Aorta (tissue), 5 donors: ENCODE measurements at regions not wholly inside any gene's neighbourhood (a gene's known extent, or its start where the extent isn't known, plus 50 kb on each side); places are given as distances from the start of the nearest gene placed in this dataset.

Experiments
- ATAC-seq: fragments of 200-7000 bp; cut with Tn5 transposase; one replicate; pipeline ENCODE4 v1.9.1; 2022; ENCODE audit warnings: moderate library complexity; ENCODE audit not compliant: low FRiP score
- DNase-seq, 2 donors: peaks; one replicate each; pipeline ENCODE4 v3.0.0-alpha.2; 2020
- H3K27ac ChIP-seq, 2 donors: one replicate each; pipeline ENCODE4 v1.5.1; 2013; ENCODE audit warnings: low read length in 2 of 2, mild to moderate bottlenecking in 2 of 2, moderate library complexity in 2 of 2, control low read depth in 1 of 2, inconsistent platforms in 1 of 2, low read depth in 1 of 2
- H3K27me3 ChIP-seq, 2 donors: one replicate each; pipeline ENCODE4 v1.6.1; 2013; ENCODE audit warnings: control low read depth in 1 of 2, low read length in 1 of 2, mild to moderate bottlenecking in 1 of 2, moderate library complexity in 1 of 2; ENCODE audit not compliant: insufficient read depth in 2 of 2, control insufficient read depth in 1 of 2
- H3K36me3 ChIP-seq, 2 donors: one replicate each; pipeline ENCODE4 v1.6.1; 2013; ENCODE audit warnings: control low read depth in 1 of 2, low read length in 1 of 2, mild to moderate bottlenecking in 1 of 2; ENCODE audit not compliant: insufficient read depth in 2 of 2, control insufficient read depth in 1 of 2
- H3K4me1 ChIP-seq, 2 donors: one replicate each; pipeline ENCODE4 v1.6.1; 2013; ENCODE audit warnings: low read length in 2 of 2, control low read depth in 1 of 2, mild to moderate bottlenecking in 1 of 2, moderate library complexity in 1 of 2; ENCODE audit not compliant: insufficient read depth in 2 of 2, control insufficient read depth in 1 of 2
- H3K4me3 ChIP-seq, 2 donors: one replicate each; pipeline ENCODE4 v1.5.1; 2013; ENCODE audit warnings: low read length in 2 of 2, control low read depth in 1 of 2, mild to moderate bottlenecking in 1 of 2
- H3K9me3 ChIP-seq: one replicate; pipeline ENCODE4 v1.6.1; 2013; ENCODE audit warnings: mild to moderate bottlenecking, low read length; ENCODE audit not compliant: control insufficient read depth
- WGBS, 2 donors: extraction: QIAGEN DNeasy Blood & Tissue Kit; methylation state at CpG; one replicate each; pipeline ENCODE4 v1.1.7; 2013; 5-methylcytosine and 5-hydroxymethylcytosine counted together
- intact Hi-C, 2 donors: fragments of 100-400 bp; cut with DNase I; formaldehyde crosslinking; loops; one replicate each; pipeline versions ENCODE4 v1.14.2 to v1.15.0; 2022
- donor health status: healthy with polysubstance abuse.
- donor health status: Bipolar disorder and iron deficiency.
- donor health status: DM: no; HTN: no; CAD: no.
- donor health status: DM: no; HTN: no; CAD: no.
- donor health status: DM: yes; HTN: yes; CAD: no.

DNA sequence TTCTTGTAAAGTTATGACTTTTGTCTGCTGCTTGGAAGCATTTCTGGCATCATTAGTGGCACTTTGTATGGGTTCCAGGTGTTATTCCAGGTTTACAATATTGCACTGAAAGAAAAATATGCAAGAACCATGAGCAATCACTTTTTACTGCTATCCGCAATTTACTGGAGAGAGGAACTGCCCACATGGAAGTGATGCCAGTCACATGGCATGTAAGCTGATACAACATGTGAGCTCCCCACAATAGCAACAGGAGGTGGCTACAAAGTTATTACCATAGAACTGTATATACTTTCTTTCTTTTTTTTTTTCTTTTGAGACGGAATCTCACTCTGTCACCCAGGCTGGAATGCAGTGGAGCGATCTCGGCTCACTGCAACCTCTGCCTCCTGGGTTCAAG, 1012.1 kb downstream of the BCL11B start:
- no peak for ATAC-seq
- Histone ChIP-seq H3K4me3 (no peak overlapping the region), H3K27me3 (no peaks in the 10 kb centered on the region), H3K9me3 (peaks cover 2% of the 10 kb centered on the region), H3K36me3 (no peaks in the 10 kb centered on the region), H3K27ac (no peak overlapping the region), H3K4me1 (no peaks in the 10 kb centered on the region)
- no peak for DNase-seq
- intact Hi-C loops, result no loop called here
- WGBS, 2 donors, result 39 to 47% methylated on average over 4 of the region's 4 CpGs

DNA sequence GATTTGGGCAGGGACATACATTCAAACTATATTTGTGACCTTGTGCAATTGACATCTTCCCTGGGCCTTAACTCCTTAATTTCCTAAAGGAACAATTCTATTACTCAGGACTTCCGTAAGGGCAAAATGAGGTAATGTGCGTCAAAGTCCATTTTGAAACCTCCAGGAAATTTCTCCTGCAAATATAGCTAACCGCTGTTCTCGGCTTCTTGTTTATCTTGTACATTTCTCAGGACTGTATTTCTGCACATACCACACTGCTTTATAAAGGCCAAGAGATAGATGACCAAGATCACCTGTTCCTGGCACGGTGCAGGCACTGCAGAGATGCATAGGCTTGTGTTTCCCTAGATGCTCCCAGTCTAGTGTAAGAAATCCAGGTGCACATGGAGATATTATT, 1009.4 kb downstream of the BCL11B start:
- DNase-seq, result no peak
- Histone ChIP-seq H3K27me3 (no peaks in the 10 kb centered on the region), H3K4me3 (no peak overlapping the region), H3K4me1 (no peaks in the 10 kb centered on the region), H3K9me3 (peaks cover 2% of the 10 kb centered on the region), H3K36me3 (no peaks in the 10 kb centered on the region), H3K27ac (no peak overlapping the region)
- ATAC-seq, result no peak
- intact Hi-C loops, result no loop called here
- WGBS, 2 donors, result 82 to 85% methylated on average over 5 of the region's 5 CpGs

DNA sequence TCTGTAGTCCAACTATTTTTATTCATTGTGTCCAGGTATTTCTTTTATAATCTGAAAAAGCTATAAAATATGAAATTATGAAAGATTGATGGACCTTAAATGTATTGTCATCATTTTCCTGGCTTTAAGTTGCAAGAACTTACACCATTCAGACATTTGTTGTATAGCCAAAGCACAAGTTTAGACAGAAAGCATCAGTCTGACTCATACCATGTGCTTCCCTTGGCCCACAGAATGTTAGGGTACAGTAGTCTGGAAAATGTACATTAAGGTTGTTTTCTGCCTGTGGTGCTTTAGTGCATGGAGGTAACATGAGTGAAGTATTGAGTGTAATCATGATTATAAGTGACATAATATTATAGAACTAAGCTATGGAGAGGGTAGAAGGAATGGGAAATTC, 1002.5 kb downstream of the BCL11B start:
- Histone ChIP-seq H3K27ac (no peak overlapping the region), H3K4me1 (no peaks in the 10 kb centered on the region), H3K27me3 (no peaks in the 10 kb centered on the region), H3K36me3 (no peaks in the 10 kb centered on the region), H3K4me3 (no peak overlapping the region), H3K9me3 (no peaks in the 10 kb centered on the region)
- no peak for ATAC-seq
- intact Hi-C loops, result no loop called here
- no peak for DNase-seq

GRCh38 chr14:98270201-98270600, 1001.8 kb downstream of the BCL11B start:
- no peaks in the 10 kb centered on the region for H3K36me3 ChIP-seq
- no peak overlapping the region for H3K4me3 ChIP-seq
- H3K4me1 ChIP-seq, result no peaks in the 10 kb centered on the region
- H3K27me3 ChIP-seq, result no peaks in the 10 kb centered on the region
- H3K9me3 ChIP-seq, result no peaks in the 10 kb centered on the region
- no peak overlapping the region for H3K27ac ChIP-seq
- no peak for ATAC-seq
- no peak for DNase-seq
- intact Hi-C loops, result no loop called here

GRCh38 chr14:98274596-98274995, 997.4 kb downstream of the BCL11B start:
- Histone ChIP-seq H3K27ac (no peak overlapping the region), H3K4me1 (no peaks in the 10 kb centered on the region), H3K4me3 (no peak overlapping the region), H3K36me3 (no peaks in the 10 kb centered on the region), H3K9me3 (no peaks in the 10 kb centered on the region), H3K27me3 (no peaks in the 10 kb centered on the region)
- DNase-seq (no peak), ATAC-seq (no peak)
- intact Hi-C loops, result no loop called here
- 76 to 81% methylated on average over 8 of the region's 8 CpGs for WGBS, 2 donors

DNA sequence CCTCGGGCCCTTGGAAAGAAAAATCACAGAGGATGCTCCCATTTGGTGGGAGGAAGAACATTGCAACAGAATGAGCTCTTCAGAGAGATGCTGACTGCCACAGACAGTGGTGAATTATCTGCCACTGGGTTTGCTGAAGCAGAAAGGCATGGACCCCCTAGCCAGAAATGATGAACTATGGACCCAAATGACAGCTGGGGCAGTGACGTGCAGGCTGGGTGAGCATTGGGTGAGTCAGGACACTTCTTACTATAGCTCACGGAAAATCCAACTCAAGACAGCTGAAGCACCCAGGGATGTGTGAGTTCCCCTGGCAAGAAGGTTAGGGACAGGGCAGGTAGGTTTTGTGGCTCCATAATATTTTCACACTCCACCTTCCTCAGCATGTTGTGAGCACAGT, 993.2 kb downstream of the BCL11B start:
- Histone ChIP-seq H3K4me1 (no peaks in the 10 kb centered on the region), H3K9me3 (no peaks in the 10 kb centered on the region), H3K36me3 (no peaks in the 10 kb centered on the region), H3K27me3 (no peaks in the 10 kb centered on the region), H3K27ac (no peak overlapping the region), H3K4me3 (no peak overlapping the region)
- 74 to 81% methylated on average over 3 of the region's 3 CpGs for WGBS, 2 donors
- DNase-seq (no peak), ATAC-seq (no peak)
- intact Hi-C loops, result no loop called here

DNA sequence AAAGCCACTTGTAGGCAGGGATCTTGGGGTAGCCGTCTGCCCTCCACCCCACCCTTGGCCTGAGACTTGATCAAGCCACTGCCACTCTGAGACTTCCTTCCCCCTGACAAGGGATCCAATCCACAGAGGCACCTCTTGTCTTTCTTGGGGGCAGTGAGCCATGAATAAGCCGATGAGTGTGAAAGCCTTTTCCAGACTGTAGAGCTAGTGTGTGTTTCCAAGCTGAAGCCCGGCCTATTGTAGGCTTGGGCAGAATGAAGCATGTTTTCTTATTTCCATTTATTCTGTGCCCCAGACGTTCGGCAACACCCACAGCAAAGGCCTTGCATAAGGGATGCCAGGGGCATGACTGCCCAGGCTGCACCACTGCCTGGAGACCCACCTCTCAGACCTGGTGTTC, 991.6 kb downstream of the BCL11B start:
- intact Hi-C loops, result no loop called here
- ATAC-seq (no peak), DNase-seq (no peak)
- Histone ChIP-seq H3K9me3 (no peaks in the 10 kb centered on the region), H3K4me1 (no peaks in the 10 kb centered on the region), H3K27ac (no peak overlapping the region), H3K36me3 (no peaks in the 10 kb centered on the region), H3K4me3 (no peak overlapping the region), H3K27me3 (no peaks in the 10 kb centered on the region)
- WGBS, 2 donors, result 67 to 77% methylated on average over 5 of the region's 5 CpGs

DNA sequence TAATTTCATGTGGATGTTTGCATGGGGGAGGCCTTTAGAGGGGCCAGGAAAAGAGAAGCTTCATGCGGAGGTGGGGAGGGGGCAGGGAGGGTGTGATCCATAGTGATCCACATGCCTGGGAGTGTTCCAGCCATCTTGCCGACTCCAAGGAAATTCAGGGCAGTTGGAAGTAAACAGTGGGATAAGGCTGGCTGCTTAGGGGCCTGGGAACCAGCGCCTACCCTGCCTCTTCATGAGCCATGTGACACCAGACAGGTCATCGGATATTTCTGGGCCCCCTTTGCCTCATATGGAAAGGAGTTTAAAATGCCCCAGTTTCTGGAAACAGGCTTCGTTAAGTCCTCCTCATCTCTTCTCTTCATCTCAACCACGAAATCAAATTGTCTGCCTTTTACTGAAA, 983.2 kb downstream of the BCL11B start:
- Histone ChIP-seq H3K4me1 (no peaks in the 10 kb centered on the region), H3K9me3 (no peaks in the 10 kb centered on the region), H3K27ac (no peak overlapping the region), H3K4me3 (no peak overlapping the region), H3K27me3 (no peaks in the 10 kb centered on the region), H3K36me3 (no peaks in the 10 kb centered on the region)
- DNase-seq (no peak), ATAC-seq (no peak)
- intact Hi-C loops, result no loop called here
- 81 to 88% methylated on average over 6 of the region's 6 CpGs for WGBS, 2 donors

DNA sequence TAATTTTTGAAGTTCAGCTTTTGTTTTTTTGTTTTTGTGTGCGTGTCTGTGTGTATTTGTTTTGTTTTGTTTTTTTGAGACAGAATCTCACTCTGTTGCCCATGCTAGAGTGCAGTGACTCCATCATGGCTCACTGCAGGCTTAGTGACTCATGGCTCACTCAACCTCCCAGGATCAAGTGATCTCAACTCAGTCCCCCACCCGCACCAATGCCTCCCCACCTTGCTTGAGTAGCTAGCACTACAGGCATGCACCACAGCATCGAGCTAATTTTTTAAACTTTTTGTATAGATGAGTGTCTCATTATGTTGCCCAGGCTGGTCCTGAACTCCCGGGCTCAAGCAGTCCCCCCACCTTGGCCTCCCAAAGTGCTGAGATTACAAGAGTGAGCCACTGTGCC, 981.4 kb downstream of the BCL11B start:
- intact Hi-C loops, result no loop called here
- Histone ChIP-seq H3K9me3 (peaks cover 2% of the 10 kb centered on the region), H3K36me3 (no peaks in the 10 kb centered on the region), H3K4me1 (no peaks in the 10 kb centered on the region), H3K27ac (no peak overlapping the region), H3K4me3 (no peak overlapping the region), H3K27me3 (no peaks in the 10 kb centered on the region)
- 82 to 85% methylated on average over 4 of the region's 4 CpGs for WGBS, 2 donors
- ATAC-seq (no peak), DNase-seq (no peak)

- H3K9me3 ChIP-seq, result peaks cover 2% of the 10 kb centered on the region
- no peak for ATAC-seq
- WGBS, 2 donors, result 88 to 93% methylated on average over 2 of the region's 2 CpGs
- no peaks in the 10 kb centered on the region for H3K27me3 ChIP-seq
- H3K36me3 ChIP-seq, result no peaks in the 10 kb centered on the region
- no peak for DNase-seq
- intact Hi-C loops, result no loop called here
- H3K4me1 ChIP-seq, result no peaks in the 10 kb centered on the region
- no peak overlapping the region for H3K4me3 ChIP-seq
- H3K27ac ChIP-seq, result no peak overlapping the region
Measured at GRCh38 chr14:98292191-98292590, 979.8 kb downstream of the BCL11B start.
